Esophagus squamous epithelium (tissue), 4 donors: ENCODE measurements at regions not wholly inside any gene's neighbourhood (a gene's known extent, or its start where the extent isn't known, plus 50 kb on each side); places are given as distances from the start of the nearest gene placed in this dataset.

Source experiments
- CTCF ChIP-seq, 6 experiments: fragments of 450-650 bp in 4 of 6; fragments of 200-600 bp in 2 of 6; sonication (generic) in 2 of 6; IDR thresholded peaks; one replicate each; pipeline ENCODE4 v1.5.1; 2016 to 2019; ENCODE audit warnings: antibody characterized with exemption in 6 of 6, mild to moderate bottlenecking in 4 of 6, moderate library complexity in 4 of 6
- POLR2A ChIP-seq, 4 donors: fragments of 450-650 bp; IDR thresholded peaks; one replicate each; pipeline ENCODE4 v1.6.1; 2017; ENCODE audit warnings: antibody characterized with exemption in 4 of 4, mild to moderate bottlenecking in 4 of 4, moderate library complexity in 3 of 4

DNA sequence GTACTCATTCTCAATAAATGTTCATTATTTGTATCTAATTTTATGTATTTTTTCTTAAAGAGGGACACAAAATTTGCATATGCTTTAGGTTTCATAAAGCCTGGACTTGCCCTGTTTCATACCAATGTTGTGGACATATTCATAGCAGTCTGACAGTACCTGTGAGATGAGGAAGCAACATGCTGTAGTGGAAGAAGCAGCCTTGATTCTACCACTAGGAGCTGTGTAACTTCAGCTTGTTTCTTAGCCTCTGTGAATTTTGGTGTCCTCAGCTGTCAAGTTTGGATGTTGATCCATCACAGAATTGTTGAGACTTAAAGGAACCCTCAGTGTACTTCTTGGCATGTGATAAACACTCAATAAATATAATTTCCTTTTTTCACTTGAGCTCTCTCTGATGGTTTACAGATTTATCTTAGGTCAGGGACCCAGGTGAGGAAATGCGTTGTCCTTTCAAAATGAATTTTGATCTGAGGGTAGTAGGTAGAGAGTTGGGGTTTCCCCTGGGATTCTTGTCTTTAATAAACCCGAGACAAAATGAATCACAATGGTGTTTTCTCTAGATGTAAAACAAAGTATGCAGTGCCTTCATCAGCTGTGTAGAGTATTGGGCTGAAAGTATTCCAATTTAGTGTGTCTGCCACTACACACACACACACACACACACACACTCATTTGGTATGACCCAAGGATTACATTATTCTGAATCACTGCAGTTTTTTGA is 152.1 kb downstream of the KCNRG start:
- TF ChIP-seq POLR2A (IDR thresholded peaks at IDR 0.05) (no peak), CTCF (IDR thresholded peaks at IDR 0.05) (no peak)
